ENCODE measurements at regions not wholly inside any gene's neighbourhood (a gene's known extent, or its start where the extent isn't known, plus 50 kb on each side); places are given as distances from the start of the nearest gene placed in this dataset.

GRCh38 chr1:94669198-94669597 lies 127.6 kb upstream of the F3 start:
- Histone ChIP-seq H3F3A (ENCODE audit: low read depth) (no peaks in the 10 kb centered on the region), H3K9ac (no peak overlapping the region), H3K27me3 (no peaks in the 10 kb centered on the region), H3K4me1 (no peaks in the 10 kb centered on the region), H2AFZ (replicated peaks) (no peak overlapping the region), H3K36me3 (no peaks in the 10 kb centered on the region), H4K20me1 (ENCODE audit: low read depth) (no peaks in the 10 kb centered on the region), H3K4me3 (no peak overlapping the region), H3K27ac (no peak overlapping the region), H3K4me2 (no peak overlapping the region), H3K9me3 (ENCODE audit: low read depth) (no peaks in the 10 kb centered on the region), H3K79me2 (ENCODE audit: low read depth) (no peaks in the 10 kb centered on the region)
- no peak for DNase-seq (ENCODE audit: low spot score)
- H3K36me3 Mint-ChIP-seq, result no peaks in the 10 kb centered on the region
- peaks cover 9% of the 10 kb centered on the region for H3K27me3 Mint-ChIP-seq (ENCODE audit: insufficient read depth, low read depth)
- peaks cover 4% of the 10 kb centered on the region for H3K9me3 Mint-ChIP-seq
- no peak overlapping the region for H3K27ac Mint-ChIP-seq
- no peak overlapping the region for H3K4me3 Mint-ChIP-seq
- TF ChIP-seq EZH2 (IDR thresholded peaks at IDR 0.05) (no peak), EZH2phosphoT487 (IDR thresholded peaks at IDR 0.05) (no peak)
- peaks cover 10% of the 10 kb centered on the region for H3K4me1 Mint-ChIP-seq

- Histone ChIP-seq H3K36me3 (no peaks in the 10 kb centered on the region), H2AFZ (replicated peaks) (no peak overlapping the region), H3F3A (ENCODE audit: low read depth) (no peaks in the 10 kb centered on the region), H4K20me1 (ENCODE audit: low read depth) (no peaks in the 10 kb centered on the region), H3K4me2 (no peak overlapping the region), H3K79me2 (ENCODE audit: low read depth) (no peaks in the 10 kb centered on the region), H3K27me3 (no peaks in the 10 kb centered on the region), H3K4me3 (no peak overlapping the region), H3K27ac (no peak overlapping the region), H3K9ac (no peak overlapping the region), H3K4me1 (no peaks in the 10 kb centered on the region), H3K9me3 (ENCODE audit: low read depth) (no peaks in the 10 kb centered on the region)
- H3K9me3 Mint-ChIP-seq, result peaks cover 6% of the 10 kb centered on the region
- no peaks in the 10 kb centered on the region for H3K36me3 Mint-ChIP-seq
- H3K4me1 Mint-ChIP-seq, result peaks cover 10% of the 10 kb centered on the region
- H3K27ac Mint-ChIP-seq, result no peak overlapping the region
- DNase-seq (ENCODE audit: low spot score), result no peak
- TF ChIP-seq EZH2phosphoT487 (IDR thresholded peaks at IDR 0.05) (no peak), EZH2 (IDR thresholded peaks at IDR 0.05) (no peak), CTCF (IDR thresholded peaks at IDR 0.05) (no peak)
- H3K4me3 Mint-ChIP-seq, result no peak overlapping the region
- H3K27me3 Mint-ChIP-seq (ENCODE audit: insufficient read depth, low read depth), result peaks cover 9% of the 10 kb centered on the region
Observed at GRCh38 chr1:94668528-94668927, 127.0 kb upstream of the F3 start.

DNA sequence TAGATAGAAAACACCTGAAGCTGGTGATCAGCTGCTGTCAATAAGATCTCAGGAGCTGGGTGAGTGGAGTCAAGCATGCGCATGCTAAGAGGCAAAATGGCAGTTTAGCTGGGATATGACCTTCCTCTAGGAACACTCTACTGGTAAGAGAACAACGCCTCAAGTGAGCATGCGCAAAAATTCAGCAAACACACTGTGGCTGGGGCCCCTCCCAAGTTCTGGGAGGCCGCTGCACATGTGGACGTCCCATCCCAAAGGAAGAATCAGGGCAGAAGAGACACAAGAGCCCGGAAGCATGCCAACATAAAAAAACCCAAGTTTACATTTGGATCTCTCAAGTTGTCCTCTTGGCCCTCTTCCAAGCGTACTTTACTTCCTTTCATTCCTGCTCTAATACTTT lies 126.3 kb upstream of the F3 start:
- Histone ChIP-seq H3K4me2 (no peak overlapping the region), H3F3A (ENCODE audit: low read depth) (no peaks in the 10 kb centered on the region), H3K9me3 (ENCODE audit: low read depth) (no peaks in the 10 kb centered on the region), H3K4me1 (peaks cover 3% of the 10 kb centered on the region), H3K36me3 (no peaks in the 10 kb centered on the region), H3K9ac (no peak overlapping the region), H3K79me2 (ENCODE audit: low read depth) (no peaks in the 10 kb centered on the region), H3K27ac (no peak overlapping the region), H3K27me3 (no peaks in the 10 kb centered on the region), H2AFZ (replicated peaks) (no peak overlapping the region), H3K4me3 (no peak overlapping the region), H4K20me1 (ENCODE audit: low read depth) (no peaks in the 10 kb centered on the region)
- TF ChIP-seq EZH2 (IDR thresholded peaks at IDR 0.05) (no peak), CTCF (IDR thresholded peaks at IDR 0.05) (no peak)
- Mint-ChIP-seq H3K27me3 (ENCODE audit: insufficient read depth, low read depth) (peaks cover 9% of the 10 kb centered on the region), H3K36me3 (no peaks in the 10 kb centered on the region), H3K4me3 (no peak overlapping the region), H3K9me3 (peaks cover 9% of the 10 kb centered on the region), H3K4me1 (peaks cover 10% of the 10 kb centered on the region), H3K27ac (no peak overlapping the region)
- no peak for DNase-seq (ENCODE audit: low spot score)

DNA sequence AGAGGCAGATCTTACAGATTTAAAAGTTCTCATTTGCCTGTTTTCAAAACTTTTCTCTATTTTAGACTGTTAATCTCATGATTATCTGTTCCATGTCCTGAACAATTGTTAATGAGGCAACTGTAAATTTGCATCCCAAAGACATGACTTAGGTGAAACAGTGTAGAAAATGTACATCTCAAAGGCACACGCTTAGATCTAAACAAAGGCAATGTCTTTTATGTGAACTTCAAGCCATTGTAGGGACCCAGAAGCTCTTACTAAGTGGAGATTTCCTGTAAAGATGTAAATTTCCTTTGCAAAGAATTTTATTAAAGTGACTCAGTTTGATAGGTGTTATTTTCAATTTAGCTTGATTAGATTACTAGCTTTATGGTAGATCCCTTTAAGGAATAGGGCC lies 125.2 kb upstream of the F3 start:
- Histone ChIP-seq H3K36me3 (no peaks in the 10 kb centered on the region), H3K4me2 (no peak overlapping the region), H3F3A (ENCODE audit: low read depth) (peaks cover 8% of the 10 kb centered on the region), H4K20me1 (ENCODE audit: low read depth) (no peaks in the 10 kb centered on the region), H3K9me3 (ENCODE audit: low read depth) (no peaks in the 10 kb centered on the region), H3K27ac (no peak overlapping the region), H3K4me3 (no peak overlapping the region), H3K4me1 (peaks cover 13% of the 10 kb centered on the region), H3K79me2 (ENCODE audit: low read depth) (no peaks in the 10 kb centered on the region), H2AFZ (replicated peaks) (no peak overlapping the region), H3K9ac (no peak overlapping the region), H3K27me3 (no peaks in the 10 kb centered on the region)
- H3K4me3 Mint-ChIP-seq, result no peak overlapping the region
- no peak for TF ChIP-seq EZH2 (IDR thresholded peaks at IDR 0.05)
- no peak for TF ChIP-seq CTCF (IDR thresholded peaks at IDR 0.05)
- TF ChIP-seq EZH2phosphoT487 (IDR thresholded peaks at IDR 0.05), result no peak
- H3K27ac Mint-ChIP-seq, result no peak overlapping the region
- H3K36me3 Mint-ChIP-seq, result no peaks in the 10 kb centered on the region
- peaks cover 9% of the 10 kb centered on the region for H3K9me3 Mint-ChIP-seq
- no peak for DNase-seq (ENCODE audit: low spot score)
- H3K27me3 Mint-ChIP-seq (ENCODE audit: insufficient read depth, low read depth), result peaks cover 7% of the 10 kb centered on the region
- peaks cover 10% of the 10 kb centered on the region for H3K4me1 Mint-ChIP-seq
